ENCODE measurements at regions not wholly inside any gene's neighbourhood (a gene's known extent, or its start where the extent isn't known, plus 50 kb on each side); places are given as distances from the start of the nearest gene placed in this dataset.

- no CpG with 5 or more reads among the region's 2 CpGs for WGBS, 2 experiments (ENCODE audit: extremely low coverage in 2 of 2, insufficient read length in 1 of 2)
- H3K27me3 ChIP-seq (ENCODE audit: control insufficient read depth, insufficient read depth, low read length): no peaks in the 10 kb centered on the region
- no peak overlapping the region for H3K9ac ChIP-seq (ENCODE audit: low read depth, low read length)
- H2BK15ac ChIP-seq (ENCODE audit: low read depth, low read length): peak overlapping the region; percentile 53; the same call in 1 of the 3 replicates
- H3K4me2 ChIP-seq (ENCODE audit: low read depth, low read length): no peak overlapping the region
- in situ Hi-C loops (cut with MboI; ENCODE audit: low sequenced_read_pairs) (no loop called here), intact Hi-C loops (cut with micrococcal nuclease) (no loop called here), dilution Hi-C loops (cut with HindIII; ENCODE audit: low sequenced_read_pairs, unreplicated experiment) (no loop called here)
- H3K23ac ChIP-seq (ENCODE audit: low read depth, low read length): peak overlapping the region; percentile 42; the same call in 1 of the 2 replicates
- no peak overlapping the region for H2BK5ac ChIP-seq (ENCODE audit: low read depth, low read length, poor library complexity, severe bottlenecking)
- CTCF ChIA-PET: no interaction called here
- H3K36me3 ChIP-seq (ENCODE audit: control insufficient read depth, insufficient read depth, low read length): no peaks in the 10 kb centered on the region
- peaks cover 7% of the 10 kb centered on the region for H3K9me1 ChIP-seq (ENCODE audit: insufficient read depth, low read length)
- H3K4me3 ChIP-seq (ENCODE audit: insufficient read depth, low read depth, low read length): no peak overlapping the region
- ATAC-seq (ENCODE audit: low read depth) (no peak), DNase-seq (no peak)
- H3K27ac ChIP-seq (ENCODE audit: insufficient read depth, low read length): no peak overlapping the region
- no peak overlapping the region; the same call in 1 of the 2 replicates for H4K91ac ChIP-seq (ENCODE audit: insufficient read depth, low read depth, low read length)
- no peaks in the 10 kb centered on the region for H3K79me1 ChIP-seq (ENCODE audit: low read depth in 1 of 2, low read length in 2 of 2)
- H3K18ac ChIP-seq (ENCODE audit: low read depth, low read length): peak overlapping the region; percentile 71; the same call in 1 of the 2 replicates
- TF ChIP-seq CTCF (conservative IDR thresholded peaks at IDR 0.05; ENCODE audit: low read depth, low read length): no peak
- no peak for TF ChIP-seq NFE2L2 (IDR thresholded peaks at IDR 0.05; ENCODE audit: low read depth, low read length)
- TF ChIP-seq CEBPB (IDR thresholded peaks at IDR 0.05; ENCODE audit: low read depth, low read length): no peak
- TF ChIP-seq MXI1 (IDR thresholded peaks at IDR 0.05; ENCODE audit: borderline replicate concordance, low read depth, low read length): no peak
- no peak for TF ChIP-seq RCOR1 (IDR thresholded peaks at IDR 0.05; ENCODE audit: insufficient replicate concordance, low read length)
- no peak for TF ChIP-seq RFX5 (IDR thresholded peaks at IDR 0.05; ENCODE audit: low read depth, low read length)
- no peaks in the 10 kb centered on the region for H3K9me3 ChIP-seq (ENCODE audit: control insufficient read depth, insufficient read depth, low read length)
- H2AK9ac ChIP-seq (replicated peaks; ENCODE audit: low read depth, low read length, poor library complexity): no peak overlapping the region
- H2BK20ac ChIP-seq (ENCODE audit: low read depth, low read length): peak overlapping the region; percentile 66; the same call in 1 of the 2 replicates
- H2AFZ ChIP-seq (replicated peaks; ENCODE audit: low read length, poor library complexity): no peak overlapping the region
- H3K4ac ChIP-seq (ENCODE audit: low read depth, low read length): peak overlapping the region; percentile 46
- peaks cover 13% of the 10 kb centered on the region for H3K4me1 ChIP-seq (ENCODE audit: control insufficient read depth, insufficient read depth, low read length)
- H4K5ac ChIP-seq (ENCODE audit: low read depth, low read length): peak overlapping the region; percentile 61; the same call in 1 of the 2 replicates
- POLR2A ChIA-PET (ENCODE audit: unreplicated experiment): interaction anchor here (0.5 kb wide), 1 partner anchor 9 kb away, joined by 3 read pairs; no protein-coding TSS in a partner anchor
- BruUV-seq (replicated peaks): no TSS peak
- peak overlapping the region; percentile 72; the same call in 1 of the 2 replicates for H2AK5ac ChIP-seq (ENCODE audit: low read depth, low read length)
- peak overlapping the region; percentile 18 to 31; a peak in 2 of 4 replicates for H4K8ac ChIP-seq (ENCODE audit: low read depth in 2 of 2, low read length in 2 of 2)
- H3K56ac ChIP-seq (ENCODE audit: extremely low read depth, insufficient read depth, low read length): no peak overlapping the region
- no peaks in the 10 kb centered on the region for H4K20me1 ChIP-seq (ENCODE audit: insufficient read depth, low read length)
- peak overlapping the region; percentile 61; the same call in 1 of the 2 replicates for H3K14ac ChIP-seq (replicated peaks; ENCODE audit: low read depth, low read length)
- peak overlapping the region; percentile 60 for H2BK120ac ChIP-seq (ENCODE audit: low read depth, low read length)
These were observed 77.3 kb upstream of the SLC38A2 start for GRCh38 chr12:46449856-46450255.

All from IMR-90 (cell line).